Activated CD4-positive, alpha-beta T cell treated with anti-CD3 and anti-CD28 coated beads, Interleukin-2, amount 50 U/mL, for 1 hour (primary cell): ENCODE measurements at regions not wholly inside any gene's neighbourhood (a gene's known extent, or its start where the extent isn't known, plus 50 kb on each side); places are given as distances from the start of the nearest gene placed in this dataset.
"Not testable (repeated sequence)": the region's sequence is repeated elsewhere in the genome, so short reads cannot be mapped to it uniquely, and the experiment has no call there.

Experiments used
- DNase-seq: peaks from one replicate; pipeline ENCODE4 v3.0.0-alpha.2; 2020

DNA sequence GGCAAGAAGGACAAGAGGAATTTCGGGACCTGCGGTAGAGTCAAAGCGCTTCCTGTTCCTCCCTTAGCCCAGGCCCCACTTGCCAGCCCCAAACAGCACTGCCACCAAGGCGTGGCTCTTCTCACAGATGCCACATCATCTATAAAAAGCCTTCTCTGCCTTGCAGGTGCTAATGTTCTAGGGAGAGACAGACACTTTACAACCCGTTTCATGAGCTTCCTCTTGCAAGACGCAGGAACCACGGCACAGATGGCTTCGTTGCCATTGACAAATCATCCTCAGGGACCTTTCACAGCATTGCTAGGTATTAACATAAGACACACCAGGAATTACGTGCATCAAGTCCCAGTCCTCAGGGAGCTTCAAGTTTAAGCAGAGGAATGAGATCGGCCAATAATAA, 180.9 kb downstream of the JCAD start:
- no peak for DNase-seq

- no peak for DNase-seq
Measured at GRCh38 chr10:29877793-29878491, 181.4 kb downstream of the JCAD start.

GRCh38 chr10:29876008-29876555, 183.3 kb downstream of the JCAD start:
- DNase-seq, result no peak

GRCh38 chr10:29874606-29875269, 184.6 kb downstream of the JCAD start:
- DNase-seq, result no peak

DNA sequence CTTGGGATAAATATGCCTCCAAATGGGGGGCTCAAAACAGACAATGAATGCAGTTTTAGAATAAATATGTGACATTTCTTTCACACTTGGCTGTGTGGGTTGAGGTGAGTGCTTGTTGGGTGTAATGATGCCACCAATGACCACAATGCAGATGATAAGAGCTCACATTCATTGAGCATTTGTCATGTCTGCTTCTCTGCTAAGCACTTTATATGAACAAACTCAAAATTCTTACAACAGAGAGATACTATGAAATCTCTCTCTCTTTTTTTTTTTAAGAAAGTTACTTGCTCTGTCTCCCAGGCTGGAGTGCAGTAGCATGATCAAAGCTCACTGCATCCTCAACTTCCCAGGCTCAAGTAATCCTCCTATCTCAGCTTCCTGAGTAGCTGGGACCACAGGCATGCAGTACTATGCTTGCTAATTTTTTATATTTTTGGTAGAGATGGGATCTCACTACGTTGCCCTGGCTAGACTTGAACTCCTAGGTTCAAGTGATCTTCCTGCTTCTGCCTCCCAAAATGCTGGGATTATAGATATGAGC, 185.4 kb downstream of the JCAD start:
- DNase-seq, result no peak

DNA sequence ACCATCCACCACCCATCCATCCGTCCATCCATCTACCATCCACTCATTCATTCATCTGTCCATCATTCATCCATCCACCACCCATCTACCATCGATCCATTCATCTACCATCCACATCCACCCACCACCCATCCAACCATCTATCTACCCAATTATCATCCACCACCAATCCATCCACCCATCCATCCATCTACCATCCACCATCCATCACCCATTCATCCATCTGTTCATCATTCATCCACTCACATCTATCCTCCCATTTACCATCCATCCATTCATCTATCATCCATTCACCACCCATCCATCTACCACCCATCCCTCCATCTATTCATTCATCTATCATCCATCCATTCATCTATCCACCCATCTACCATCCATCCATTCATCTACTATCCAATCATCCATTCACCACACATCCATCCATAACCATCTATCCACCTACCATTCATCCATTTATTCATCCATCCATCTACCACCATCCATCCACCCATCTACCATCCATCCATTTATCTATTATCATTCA, 188.8 kb downstream of the JCAD start:
- DNase-seq, result no peak

GRCh38 chr10:29869593-29869992, 189.8 kb downstream of the JCAD start:
- no peak for DNase-seq

- no peak for DNase-seq
Measured at GRCh38 chr10:29866356-29866755, 193.0 kb downstream of the JCAD start.

- no peak for DNase-seq
Measured at GRCh38 chr10:29865700-29866355, 193.6 kb downstream of the JCAD start.

DNA sequence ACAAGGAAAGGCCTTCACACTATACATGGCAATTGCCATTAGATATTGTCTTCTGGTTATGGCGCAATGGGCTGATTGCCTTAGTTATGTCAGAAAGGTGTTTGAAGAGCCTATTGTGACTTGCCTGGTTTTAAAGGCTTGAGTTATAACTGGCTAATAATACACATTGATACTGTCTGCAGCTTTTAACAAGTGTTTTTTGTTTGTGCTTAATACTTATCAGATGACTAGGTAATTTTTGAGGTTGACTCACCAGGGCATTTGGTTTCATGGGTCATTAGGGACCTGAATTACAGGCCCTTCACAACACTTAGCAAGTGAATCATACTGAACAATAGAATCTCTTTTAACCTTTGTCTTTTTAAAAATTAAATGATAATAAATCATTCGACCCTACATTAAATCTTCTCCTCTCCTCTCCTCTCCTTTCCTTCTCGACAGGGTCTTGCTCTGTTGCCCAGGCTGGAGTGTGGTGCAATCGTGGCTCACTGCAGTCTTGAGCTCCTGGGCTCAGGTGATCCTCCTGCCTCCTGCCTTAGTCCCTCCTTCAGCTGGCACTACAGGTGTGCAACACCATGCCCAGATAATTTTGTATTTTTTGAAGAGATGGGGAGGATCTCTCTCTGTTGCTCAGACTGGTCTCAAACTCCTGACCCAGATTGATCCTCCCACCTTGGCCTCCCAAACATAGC, 196.3 kb downstream of the JCAD start:
- no peak for DNase-seq

DNA sequence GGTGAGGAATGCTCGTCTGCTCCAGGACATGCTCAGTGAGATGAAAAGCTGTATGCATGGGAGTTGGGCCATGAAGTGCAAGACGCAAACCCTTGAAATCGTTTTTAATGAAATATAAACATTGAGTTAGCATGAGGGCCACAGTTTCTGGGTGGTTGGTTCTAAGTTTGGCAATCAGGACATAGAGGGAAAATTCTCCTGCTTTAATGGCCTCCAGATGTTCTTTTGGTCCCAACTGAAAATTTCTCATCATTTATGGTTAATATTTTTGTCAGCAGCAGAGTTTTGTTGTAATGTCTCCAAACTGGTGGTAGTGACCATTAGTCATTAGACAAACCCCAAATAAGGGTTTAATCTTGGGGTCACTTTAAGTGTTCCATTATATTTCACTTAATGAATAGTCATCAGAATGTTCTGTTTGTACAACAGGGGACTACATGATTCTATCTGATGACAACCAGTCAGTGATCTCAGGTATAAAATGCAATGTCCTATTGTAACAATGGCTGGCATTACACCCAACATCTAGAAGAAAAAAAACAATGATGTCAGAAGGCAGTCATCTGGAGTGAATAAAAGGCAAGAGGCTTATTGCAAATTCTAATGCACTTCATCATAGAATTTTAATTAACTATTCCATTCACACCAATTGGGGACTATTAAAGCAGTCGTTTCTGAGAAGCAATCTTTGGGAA, 197.4 kb downstream of the JCAD start:
- DNase-seq, result no peak

DNA sequence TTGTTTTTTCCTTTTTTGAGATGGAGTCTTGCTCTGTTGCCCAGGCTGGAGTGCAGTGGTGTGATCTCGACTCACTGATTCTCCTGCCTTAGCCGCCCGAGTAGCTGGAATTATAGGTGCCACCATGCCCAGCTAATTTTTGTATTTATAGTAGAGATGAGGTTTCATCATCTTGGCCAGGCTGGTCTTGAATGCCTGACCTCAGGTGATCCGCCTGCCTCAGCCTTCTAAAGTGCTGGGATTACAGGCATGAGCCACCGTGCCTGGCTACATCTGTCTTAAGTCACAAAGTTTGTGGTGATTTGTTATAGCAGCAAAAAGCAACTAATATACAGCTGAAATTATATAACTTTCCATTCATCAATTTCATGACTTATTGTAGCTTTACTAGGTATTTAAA, 198.2 kb downstream of the JCAD start:
- DNase-seq, result not testable (repeated sequence)

DNA sequence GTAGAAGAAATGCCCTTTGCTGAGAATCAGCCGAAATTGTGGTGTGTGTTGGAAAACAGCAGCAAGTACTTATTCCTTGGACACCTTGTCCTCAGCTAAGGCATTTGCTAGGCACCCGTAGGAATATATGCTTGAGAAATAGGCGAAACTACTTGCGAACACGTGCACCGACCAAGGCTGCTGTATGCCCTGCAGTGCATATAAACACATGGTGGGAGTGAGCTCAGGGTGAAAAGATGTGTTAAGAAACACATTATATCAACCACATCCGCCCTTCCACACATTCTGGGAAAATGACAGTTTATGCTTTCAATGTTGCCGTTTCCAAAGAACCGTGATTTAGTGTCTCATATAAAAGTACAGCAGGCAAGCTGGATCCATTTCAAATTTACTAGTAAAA, 199.2 kb downstream of the JCAD start:
- DNase-seq, result no peak

- no peak for DNase-seq
Measured at GRCh38 chr10:29859521-29860130, 199.8 kb downstream of the JCAD start.

DNA sequence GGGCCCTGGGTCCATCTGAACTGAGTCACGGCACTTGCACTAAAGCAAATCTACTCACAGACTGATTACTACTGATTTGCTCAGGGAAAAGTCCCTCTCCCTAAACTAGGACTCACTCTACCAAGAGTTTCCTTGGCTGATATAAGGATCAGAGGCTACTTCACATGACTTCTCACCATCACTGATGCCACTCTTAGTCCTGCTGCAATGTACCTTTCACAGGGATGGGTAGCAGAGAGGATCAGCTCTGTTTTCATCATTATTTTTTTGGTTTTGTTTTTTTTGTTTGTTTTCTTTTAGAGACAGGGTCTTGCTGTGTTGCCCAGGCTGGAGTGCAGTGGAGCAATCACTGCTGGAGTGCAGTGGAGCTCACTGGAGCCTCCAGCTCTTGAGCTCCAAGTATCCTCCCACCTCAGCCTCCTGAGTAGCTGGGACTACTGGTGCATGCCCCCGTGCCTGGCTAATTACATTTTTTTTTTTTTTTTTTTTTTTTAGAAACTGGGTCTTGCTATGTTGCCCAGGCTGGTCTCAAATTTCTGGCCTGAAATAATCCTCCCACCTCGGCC, 200.6 kb downstream of the JCAD start:
- DNase-seq, result no peak

- no peak for DNase-seq
Measured at GRCh38 chr10:29857843-29858701, 201.3 kb downstream of the JCAD start.

- no peak for DNase-seq
Measured at GRCh38 chr10:29856295-29856694, 203.1 kb downstream of the JCAD start.

- DNase-seq, result no peak
Measured at GRCh38 chr10:29853913-29854312, 205.5 kb downstream of the JCAD start.

DNA sequence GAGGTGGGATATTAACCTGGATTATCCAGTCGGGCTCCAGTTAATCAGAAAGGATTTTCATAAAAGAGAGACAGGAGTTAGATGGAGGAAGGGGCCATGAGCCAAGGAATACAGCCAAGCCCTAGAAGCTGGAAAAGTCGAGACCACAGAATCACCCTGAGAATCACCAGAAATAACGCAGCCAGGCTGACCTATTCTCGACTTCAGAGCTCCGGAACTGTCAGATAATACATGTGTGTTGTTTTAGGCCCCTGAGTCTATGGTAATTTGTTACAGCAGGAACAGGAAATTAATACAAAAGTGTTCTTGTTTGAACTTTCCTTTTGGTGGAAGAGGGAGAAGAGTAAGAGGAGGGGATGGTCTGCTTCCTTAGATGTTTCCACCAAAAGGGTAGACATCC, 208.1 kb downstream of the JCAD start:
- DNase-seq, result no peak

DNA sequence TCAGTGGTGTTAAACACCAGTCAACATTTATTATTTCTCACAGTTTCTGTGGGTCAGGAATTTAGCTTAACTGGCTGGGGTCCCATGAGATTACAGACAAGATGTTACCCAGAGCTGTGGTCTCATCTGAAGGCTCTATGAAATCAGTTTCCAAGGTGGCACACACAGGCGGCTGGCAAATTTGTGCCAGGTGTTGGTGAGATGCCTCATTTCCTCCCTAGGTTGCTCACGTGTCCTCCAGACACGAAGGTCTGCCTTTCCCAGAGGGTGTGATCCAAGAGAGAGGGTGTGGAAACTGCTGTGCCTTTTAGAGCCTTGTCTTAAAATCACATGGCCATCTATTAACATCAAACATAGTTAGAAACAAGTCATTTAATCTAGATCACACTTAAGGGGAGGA, 209.0 kb downstream of the JCAD start:
- no peak for DNase-seq
